ENCODE measurements at regions not wholly inside any gene's neighbourhood (a gene's known extent, or its start where the extent isn't known, plus 50 kb on each side); places are given as distances from the start of the nearest gene placed in this dataset.

DNA sequence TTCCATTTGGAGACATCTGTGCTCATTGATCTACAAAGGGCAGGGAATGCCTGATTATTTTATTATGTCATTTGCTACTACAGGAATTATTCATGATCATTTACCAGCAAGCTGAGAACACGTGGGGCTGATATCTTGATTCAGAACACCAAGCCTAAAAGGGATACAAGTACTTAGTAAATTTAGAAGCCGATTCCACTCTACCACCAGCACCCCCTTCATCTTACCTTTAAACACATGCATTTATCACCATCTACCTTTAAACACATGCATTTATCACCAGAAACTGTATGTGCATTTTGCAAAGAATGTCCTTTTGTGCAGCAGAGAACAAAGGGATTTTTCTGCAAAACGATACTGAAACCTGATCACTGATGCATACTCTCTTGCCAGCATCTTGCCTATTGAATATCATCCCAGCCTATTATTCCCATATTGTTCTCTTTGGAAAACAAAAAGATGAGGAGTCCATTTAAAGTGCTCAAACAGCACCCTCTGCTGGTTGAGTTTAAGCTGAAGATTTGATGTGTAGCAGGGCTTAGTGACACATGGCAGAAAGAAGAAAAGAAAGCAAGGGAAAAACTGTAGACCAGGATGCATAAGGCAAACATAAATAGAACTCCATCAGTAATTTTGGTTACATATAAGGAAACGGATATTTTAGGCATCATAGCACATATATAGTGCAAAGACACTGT lies 132.6 kb upstream of the PLEKHG7 start (continued):
- TF ChIP-seq ZNF274 (IDR thresholded peaks at IDR 0.05; ENCODE audit: low read length) = no peak
- no peak for TF ChIP-seq ZNF274 (tag by site-specific recombination; IDR thresholded peaks at IDR 0.05; ENCODE audit: borderline replicate concordance)
- no peak for TF ChIP-seq ZNF169 (tag by site-specific recombination; IDR thresholded peaks at IDR 0.05)
- TF ChIP-seq IKZF3 (tag by site-specific recombination; IDR thresholded peaks at IDR 0.05) = peak; percentile 60; the same call in 1 of the 2 replicates
- TF ChIP-seq ZNF292 (tag by site-specific recombination; IDR thresholded peaks at IDR 0.05; ENCODE audit: borderline replicate concordance, low read depth) = no peak
- no peak for TF ChIP-seq ZNF621 (tag by site-specific recombination; IDR thresholded peaks at IDR 0.05)

DNA sequence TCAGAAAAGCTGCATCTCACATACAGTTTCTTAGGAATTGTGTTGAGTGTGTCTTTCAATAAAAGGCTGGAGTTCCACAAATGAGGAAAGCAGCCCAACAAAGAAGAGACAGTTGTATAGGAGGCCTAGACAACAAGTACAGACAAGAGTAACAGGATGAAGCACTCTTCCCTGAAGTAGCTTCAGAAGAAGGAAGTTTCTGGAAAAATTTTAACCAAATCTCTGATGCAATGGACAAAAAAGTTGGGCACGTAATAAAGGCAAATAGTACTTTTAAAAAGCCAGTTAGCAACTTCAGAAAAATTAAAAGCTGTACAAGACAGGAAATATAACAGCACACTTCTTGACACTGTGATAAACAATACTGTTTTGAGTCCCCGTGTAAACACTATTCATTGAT lies 134.1 kb upstream of the PLEKHG7 start:
- ChIA-PET CTCF (interaction anchor here (0.5 to 3.7 kb wide), 10 partner anchors 12 to 1470 kb away, joined by 3 to 19 read pairs (median 3); no protein-coding TSS in a partner anchor), POLR2A (no interaction called here)
- Histone ChIP-seq H3K36me3 (ENCODE audit: control insufficient read depth in 2 of 2, insufficient read depth in 1 of 2, low read length in 2 of 2) (no peaks in the 10 kb centered on the region), H3K9me3 (ENCODE audit: control insufficient read depth, insufficient read depth, low read depth, low read length) (no peaks in the 10 kb centered on the region), H3K4me1 (ENCODE audit: control insufficient read depth, insufficient read depth, low read length) (no peaks in the 10 kb centered on the region), H3K27ac (ENCODE audit: extremely low read depth, low read depth, low read length) (no peak overlapping the region), H3K4me3 (ENCODE audit: low read depth, low read length) (no peak overlapping the region)
- TF ChIP-seq ZNF561 (tag by site-specific recombination; IDR thresholded peaks at IDR 0.05; ENCODE audit: borderline replicate concordance) = no peak
- no peak for TF ChIP-seq HOXA7 (CRISPR knock-in tag; IDR thresholded peaks at IDR 0.05; ENCODE audit: borderline replicate concordance)
- TF ChIP-seq ZNF354C (tag by site-specific recombination; IDR thresholded peaks at IDR 0.05; ENCODE audit: borderline replicate concordance, low read depth) = no peak
- TF ChIP-seq ZNF514 (tag by site-specific recombination; IDR thresholded peaks at IDR 0.05) = no peak
- no peak for TF ChIP-seq ZNF701 (tag by site-specific recombination; IDR thresholded peaks at IDR 0.05)
- TF ChIP-seq SETDB1 (IDR thresholded peaks at IDR 0.05; ENCODE audit: insufficient read length, low read length) = no peak
- TF ChIP-seq ZNF248 (tag by site-specific recombination; IDR thresholded peaks at IDR 0.05) = no peak
- no peak for TF ChIP-seq ZBTB17 (tag by site-specific recombination; IDR thresholded peaks at IDR 0.05)
- no peak for TF ChIP-seq ZSCAN23 (tag by site-specific recombination; IDR thresholded peaks at IDR 0.05)
- TF ChIP-seq, protein P1, sequence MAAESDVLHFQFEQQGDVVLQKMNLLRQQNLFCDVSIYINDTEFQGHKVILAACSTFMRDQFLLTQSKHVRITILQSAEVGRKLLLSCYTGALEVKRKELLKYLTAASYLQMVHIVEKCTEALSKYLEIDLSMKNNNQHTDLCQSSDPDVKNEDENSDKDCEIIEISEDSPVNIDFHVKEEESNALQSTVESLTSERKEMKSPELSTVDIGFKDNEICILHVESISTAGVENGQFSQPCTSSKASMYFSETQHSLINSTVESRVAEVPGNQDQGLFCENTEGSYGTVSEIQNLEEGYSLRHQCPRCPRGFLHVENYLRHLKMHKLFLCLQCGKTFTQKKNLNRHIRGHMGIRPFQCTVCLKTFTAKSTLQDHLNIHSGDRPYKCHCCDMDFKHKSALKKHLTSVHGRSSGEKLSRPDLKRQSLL (tag by site-specific recombination; IDR thresholded peaks at IDR 0.05) = no peak
- no peak for TF ChIP-seq KLF8 (tag by site-specific recombination; IDR thresholded peaks at IDR 0.05)
- TF ChIP-seq ZNF266 (tag by site-specific recombination; IDR thresholded peaks at IDR 0.05; ENCODE audit: low read depth) = no peak
- no peak for TF ChIP-seq GLIS2 (tag by site-specific recombination; IDR thresholded peaks at IDR 0.05)
- no peak for TF ChIP-seq ZNF292 (tag by site-specific recombination; IDR thresholded peaks at IDR 0.05; ENCODE audit: borderline replicate concordance, low read depth)

DNA sequence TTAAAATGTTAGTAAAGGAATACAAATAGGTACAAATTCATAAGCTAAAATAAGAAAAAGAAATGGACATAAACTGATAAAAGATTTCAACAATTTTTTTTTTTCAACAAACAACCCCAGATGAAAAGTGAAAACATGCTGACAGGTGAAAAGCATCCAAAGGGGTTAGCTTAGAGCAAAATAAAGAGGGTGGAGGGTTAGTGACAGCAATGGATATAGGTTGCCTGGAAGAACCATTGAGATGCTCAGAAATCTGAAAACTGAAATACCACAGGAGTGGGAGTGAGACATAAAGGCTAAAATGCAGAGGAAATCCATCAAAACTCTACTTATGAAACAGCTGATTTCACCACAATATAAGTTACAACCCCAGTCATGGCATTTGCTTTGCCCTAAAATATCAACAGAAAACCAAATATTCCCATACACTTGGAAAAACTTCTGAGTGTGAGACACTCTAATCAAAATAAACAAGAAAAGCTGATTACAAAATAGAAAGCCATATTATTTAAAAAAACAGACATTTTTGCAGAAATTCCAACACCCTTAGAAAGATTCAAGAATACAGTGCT lies 136.3 kb upstream of the PLEKHG7 start:
- Histone ChIP-seq H3K9me3 (ENCODE audit: control insufficient read depth, insufficient read depth, low read depth, low read length) (no peaks in the 10 kb centered on the region), H3K4me3 (ENCODE audit: low read depth, low read length) (no peak overlapping the region), H3K36me3 (ENCODE audit: control insufficient read depth in 2 of 2, insufficient read depth in 1 of 2, low read length in 2 of 2) (no peaks in the 10 kb centered on the region), H3K27ac (ENCODE audit: extremely low read depth, low read depth, low read length) (no peak overlapping the region), H3K4me1 (ENCODE audit: control insufficient read depth, insufficient read depth, low read length) (no peaks in the 10 kb centered on the region)
- ChIA-PET CTCF (interaction anchor here (0.7 to 2.0 kb wide), 3 partner anchors 13 to 1184 kb away, joined by 3 to 9 read pairs (median 5); no protein-coding TSS in a partner anchor), POLR2A (interaction anchor here (1.7 kb wide), 1 partner anchor 421 kb away, joined by 5 read pairs; the partner anchor contains the start of gene BTG1)
- no peak for TF ChIP-seq ZNF2 (tag by site-specific recombination; IDR thresholded peaks at IDR 0.05)
- TF ChIP-seq ZNF529 (tag by site-specific recombination; IDR thresholded peaks at IDR 0.05; ENCODE audit: insufficient replicate concordance) = no peak
- no peak for TF ChIP-seq ZNF768 (tag by site-specific recombination; IDR thresholded peaks at IDR 0.05)
- TF ChIP-seq, protein P2, sequence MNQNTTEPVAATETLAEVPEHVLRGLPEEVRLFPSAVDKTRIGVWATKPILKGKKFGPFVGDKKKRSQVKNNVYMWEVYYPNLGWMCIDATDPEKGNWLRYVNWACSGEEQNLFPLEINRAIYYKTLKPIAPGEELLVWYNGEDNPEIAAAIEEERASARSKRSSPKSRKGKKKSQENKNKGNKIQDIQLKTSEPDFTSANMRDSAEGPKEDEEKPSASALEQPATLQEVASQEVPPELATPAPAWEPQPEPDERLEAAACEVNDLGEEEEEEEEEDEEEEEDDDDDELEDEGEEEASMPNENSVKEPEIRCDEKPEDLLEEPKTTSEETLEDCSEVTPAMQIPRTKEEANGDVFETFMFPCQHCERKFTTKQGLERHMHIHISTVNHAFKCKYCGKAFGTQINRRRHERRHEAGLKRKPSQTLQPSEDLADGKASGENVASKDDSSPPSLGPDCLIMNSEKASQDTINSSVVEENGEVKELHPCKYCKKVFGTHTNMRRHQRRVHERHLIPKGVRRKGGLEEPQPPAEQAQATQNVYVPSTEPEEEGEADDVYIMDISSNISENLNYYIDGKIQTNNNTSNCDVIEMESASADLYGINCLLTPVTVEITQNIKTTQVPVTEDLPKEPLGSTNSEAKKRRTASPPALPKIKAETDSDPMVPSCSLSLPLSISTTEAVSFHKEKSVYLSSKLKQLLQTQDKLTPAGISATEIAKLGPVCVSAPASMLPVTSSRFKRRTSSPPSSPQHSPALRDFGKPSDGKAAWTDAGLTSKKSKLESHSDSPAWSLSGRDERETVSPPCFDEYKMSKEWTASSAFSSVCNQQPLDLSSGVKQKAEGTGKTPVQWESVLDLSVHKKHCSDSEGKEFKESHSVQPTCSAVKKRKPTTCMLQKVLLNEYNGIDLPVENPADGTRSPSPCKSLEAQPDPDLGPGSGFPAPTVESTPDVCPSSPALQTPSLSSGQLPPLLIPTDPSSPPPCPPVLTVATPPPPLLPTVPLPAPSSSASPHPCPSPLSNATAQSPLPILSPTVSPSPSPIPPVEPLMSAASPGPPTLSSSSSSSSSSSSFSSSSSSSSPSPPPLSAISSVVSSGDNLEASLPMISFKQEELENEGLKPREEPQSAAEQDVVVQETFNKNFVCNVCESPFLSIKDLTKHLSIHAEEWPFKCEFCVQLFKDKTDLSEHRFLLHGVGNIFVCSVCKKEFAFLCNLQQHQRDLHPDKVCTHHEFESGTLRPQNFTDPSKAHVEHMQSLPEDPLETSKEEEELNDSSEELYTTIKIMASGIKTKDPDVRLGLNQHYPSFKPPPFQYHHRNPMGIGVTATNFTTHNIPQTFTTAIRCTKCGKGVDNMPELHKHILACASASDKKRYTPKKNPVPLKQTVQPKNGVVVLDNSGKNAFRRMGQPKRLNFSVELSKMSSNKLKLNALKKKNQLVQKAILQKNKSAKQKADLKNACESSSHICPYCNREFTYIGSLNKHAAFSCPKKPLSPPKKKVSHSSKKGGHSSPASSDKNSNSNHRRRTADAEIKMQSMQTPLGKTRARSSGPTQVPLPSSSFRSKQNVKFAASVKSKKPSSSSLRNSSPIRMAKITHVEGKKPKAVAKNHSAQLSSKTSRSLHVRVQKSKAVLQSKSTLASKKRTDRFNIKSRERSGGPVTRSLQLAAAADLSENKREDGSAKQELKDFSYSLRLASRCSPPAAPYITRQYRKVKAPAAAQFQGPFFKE (tag by site-specific recombination; IDR thresholded peaks at IDR 0.05; ENCODE audit: borderline replicate concordance) = no peak
- no peak for TF ChIP-seq ZNF157 (tag by site-specific recombination; IDR thresholded peaks at IDR 0.05)
- TF ChIP-seq ZNF114 (tag by site-specific recombination; IDR thresholded peaks at IDR 0.05) = no peak
- TF ChIP-seq ZNF560 (tag by site-specific recombination; IDR thresholded peaks at IDR 0.05; ENCODE audit: borderline replicate concordance) = no peak
- no peak for TF ChIP-seq REPIN1 (tag by site-specific recombination; IDR thresholded peaks at IDR 0.05; ENCODE audit: low read depth)
- no peak for TF ChIP-seq IKZF3 (tag by site-specific recombination; IDR thresholded peaks at IDR 0.05)
- TF ChIP-seq ZBTB20 (tag by site-specific recombination; IDR thresholded peaks at IDR 0.05) = no peak
